ENCODE measurements at regions not wholly inside any gene's neighbourhood (a gene's known extent, or its start where the extent isn't known, plus 50 kb on each side); places are given as distances from the start of the nearest gene placed in this dataset.
"Not testable (repeated sequence)": the region's sequence is repeated elsewhere in the genome, so short reads cannot be mapped to it uniquely, and the experiment has no call there.

- no peak for DNase-seq
Observed at GRCh38 chr7:10483671-10484070, 490.0 kb upstream of the PHF14 start.

GRCh38 chr7:10484767-10485166, 488.9 kb upstream of the PHF14 start:
- DNase-seq = no peak

GRCh38 chr7:10501206-10501884, 472.3 kb upstream of the PHF14 start:
- DNase-seq = not testable (repeated sequence)

- DNase-seq = no peak
Observed at GRCh38 chr7:10507032-10507431, 466.6 kb upstream of the PHF14 start.

- no peak for DNase-seq
Observed at GRCh38 chr7:10521306-10521705, 452.4 kb upstream of the PHF14 start.

GRCh38 chr7:10533429-10533828, 440.2 kb upstream of the PHF14 start:
- not testable (repeated sequence) for DNase-seq

- DNase-seq = no peak
Observed at GRCh38 chr7:10536561-10536960, 437.1 kb upstream of the PHF14 start.

GRCh38 chr7:10537764-10538163, 435.9 kb upstream of the PHF14 start:
- DNase-seq = no peak

GRCh38 chr7:10557375-10557774, 416.3 kb upstream of the PHF14 start:
- DNase-seq = no peak

- DNase-seq = no peak
Observed at GRCh38 chr7:10560497-10560896, 413.2 kb upstream of the PHF14 start.

- no peak for DNase-seq
Observed at GRCh38 chr7:10568891-10569290, 404.8 kb upstream of the PHF14 start.

GRCh38 chr7:10571759-10572158, 401.9 kb upstream of the PHF14 start:
- no peak for DNase-seq

- DNase-seq = no peak
Observed at GRCh38 chr7:10577866-10578374, 395.8 kb upstream of the PHF14 start.

- no peak for DNase-seq
Observed at GRCh38 chr7:10579561-10579960, 394.1 kb upstream of the PHF14 start.

GRCh38 chr7:10584886-10585285, 388.8 kb upstream of the PHF14 start:
- DNase-seq = no peak

GRCh38 chr7:10588084-10588483, 385.6 kb upstream of the PHF14 start:
- no peak for DNase-seq

GRCh38 chr7:10592604-10593003, 381.1 kb upstream of the PHF14 start:
- no peak for DNase-seq

- no peak for DNase-seq
Observed at GRCh38 chr7:10593080-10593479, 380.6 kb upstream of the PHF14 start.

- DNase-seq = no peak
Observed at GRCh38 chr7:10596827-10597226, 376.8 kb upstream of the PHF14 start.

- DNase-seq = no peak
Observed at GRCh38 chr7:10604128-10604527, 369.5 kb upstream of the PHF14 start.

GRCh38 chr7:10612950-10613349, 360.7 kb upstream of the PHF14 start:
- DNase-seq = no peak

GRCh38 chr7:10618953-10619352, 354.7 kb upstream of the PHF14 start:
- no peak for DNase-seq

GRCh38 chr7:10632712-10633111, 341.0 kb upstream of the PHF14 start:
- no peak for DNase-seq

- DNase-seq = no peak
Observed at GRCh38 chr7:10634239-10634638, 339.4 kb upstream of the PHF14 start.

GRCh38 chr7:10637991-10638390, 335.7 kb upstream of the PHF14 start:
- DNase-seq = no peak

All from NCI-H446 treated with DMSO at 0.1 percent for 48 hours (cell line).